HepG2 (cell line): ENCODE measurements at regions not wholly inside any gene's neighbourhood (a gene's known extent, or its start where the extent isn't known, plus 50 kb on each side); places are given as distances from the start of the nearest gene placed in this dataset.

ENCODE experiments used
- DMTF1 ChIP-seq: sonication (generic); formaldehyde crosslinking; IDR thresholded peaks from 2 replicates; pipeline ENCODE4 v1.4.0; 2020; ENCODE audit warnings: mild to moderate bottlenecking, missing genetic modification reagents
- MAF1 ChIP-seq: sonication (generic); formaldehyde crosslinking; IDR thresholded peaks from 2 replicates; pipeline ENCODE4 v1.5.0; 2020; ENCODE audit warnings: missing genetic modification reagents, borderline replicate concordance
- MEIS1 ChIP-seq: sonication (generic); formaldehyde crosslinking; IDR thresholded peaks from 2 replicates; pipeline ENCODE4 v1.9.0; 2021; ENCODE audit warnings: mild to moderate bottlenecking, missing genetic modification reagents, moderate library complexity, borderline replicate concordance
- NFIB ChIP-seq: sonication (generic); formaldehyde crosslinking; IDR thresholded peaks from 2 replicates; pipeline ENCODE4 v1.9.0; 2021; ENCODE audit warnings: missing genetic modification reagents, mild to moderate bottlenecking, borderline replicate concordance
- SRSF4 ChIP-seq: fragments of 200-400 bp; formaldehyde crosslinking; IDR thresholded peaks from one replicate; pipeline ENCODE4 v1.6.1; 2018; ENCODE audit warnings: mild to moderate bottlenecking, low read depth, low read length, moderate library complexity; ENCODE audit not compliant: poor library complexity, severe bottlenecking
- ZNF503 ChIP-seq: sonication (generic); formaldehyde crosslinking; IDR thresholded peaks from 2 replicates; pipeline ENCODE4 v1.4.0; 2020; ENCODE audit warnings: missing genetic modification reagents
- TF ChIP-seq, protein P1 (sequence below): IDR thresholded peaks from 2 replicates; pipeline ENCODE4 v1.6.1; 2012; ENCODE audit warnings: low read depth, low read length, improper control_type of control experiment

- TF ChIP-seq, protein P1, sequence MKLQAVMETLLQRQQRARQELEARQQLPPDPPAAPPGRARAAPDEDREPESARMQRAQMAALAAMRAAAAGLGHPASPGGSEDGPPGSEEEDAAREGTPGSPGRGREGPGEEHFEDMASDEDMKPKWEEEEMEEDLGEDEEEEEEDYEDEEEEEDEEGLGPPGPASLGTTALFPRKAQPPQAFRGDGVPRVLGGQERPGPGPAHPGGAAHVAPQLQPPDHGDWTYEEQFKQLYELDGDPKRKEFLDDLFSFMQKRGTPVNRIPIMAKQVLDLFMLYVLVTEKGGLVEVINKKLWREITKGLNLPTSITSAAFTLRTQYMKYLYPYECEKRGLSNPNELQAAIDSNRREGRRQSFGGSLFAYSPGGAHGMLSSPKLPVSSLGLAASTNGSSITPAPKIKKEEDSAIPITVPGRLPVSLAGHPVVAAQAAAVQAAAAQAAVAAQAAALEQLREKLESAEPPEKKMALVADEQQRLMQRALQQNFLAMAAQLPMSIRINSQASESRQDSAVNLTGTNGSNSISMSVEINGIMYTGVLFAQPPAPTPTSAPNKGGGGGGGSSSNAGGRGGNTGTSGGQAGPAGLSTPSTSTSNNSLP = no peak
- TF ChIP-seq NFIB (CRISPR knock-in tag) = no peak
- TF ChIP-seq DMTF1 (CRISPR knock-in tag) = no peak
- no peak for TF ChIP-seq SRSF4
- no peak for TF ChIP-seq MAF1 (CRISPR knock-in tag)
- TF ChIP-seq ZNF503 = no peak
- TF ChIP-seq MEIS1 (CRISPR knock-in tag) = no peak
These were observed 61.1 kb upstream of the IQSEC1 start (continued) for GRCh38 chr3:13134166-13134878.
